T-cell (primary cell): ENCODE measurements at regions not wholly inside any gene's neighbourhood (a gene's known extent, or its start where the extent isn't known, plus 50 kb on each side); places are given as distances from the start of the nearest gene placed in this dataset.

Experiments
- ATAC-seq, 4 experiments: fragments of 200-7000 bp in 3 of 4; fragments of 150-1000 bp in 1 of 4; cut with Tn5 transposase; replicated peaks in 1 of 4; 1 replicate in 3 of 4; 2 replicates in 1 of 4; pipeline ENCODE4 v1.10.0; 2021; ENCODE audit warnings: moderate library complexity in 3 of 4, mild to moderate bottlenecking in 2 of 4, moderate number of reproducible peaks in 1 of 4
- CTCF ChIA-PET, 2 donors: fragments of 300-600 bp; sonication (Branson Sonifier 250); formaldehyde crosslinking; loops; one replicate each; lab custom pipeline; 2022; ENCODE audit warnings: antibody characterized with exemption in 2 of 2; lab: Charles Lee
- POLR2A ChIA-PET, 2 donors: fragments of 300-600 bp; sonication (Branson Sonifier 250); formaldehyde crosslinking; loops; one replicate each; lab custom pipeline; 2022; ENCODE audit warnings: antibody characterized with exemption in 2 of 2; lab: Charles Lee
- DNase-seq, 35 experiments: peaks; one replicate each; pipeline versions ENCODE4 v3.0.0 to v3.0.0-alpha.2; 2013 to 2023
- H3K27ac ChIP-seq: one replicate; pipeline ENCODE4 v1.5.1; 2013; ENCODE audit warnings: low read length
- H3K27me3 ChIP-seq, 2 experiments: replicated peaks in 1 of 2; 1 replicate in 1 of 2; 2 replicates in 1 of 2; pipeline versions ENCODE4 v1.6.1 to v1.7.0; 2013; ENCODE audit warnings: low read length in 1 of 2, mixed read lengths in 1 of 2; ENCODE audit not compliant: control insufficient read depth in 2 of 2, insufficient read depth in 2 of 2; ENCODE audit errors: extremely low read depth in 1 of 2
- H3K36me3 ChIP-seq, 2 donors: 1 replicate in 1 of 2; 2 replicates in 1 of 2; pipeline versions ENCODE4 v1.6.1 to v1.7.0; 2013; ENCODE audit warnings: low read length in 1 of 2; ENCODE audit not compliant: control insufficient read depth in 2 of 2, insufficient read depth in 1 of 2; ENCODE audit errors: extremely low read depth in 1 of 2
- H3K4me1 ChIP-seq, 2 experiments: 1 replicate in 1 of 2; 2 replicates in 1 of 2; pipeline versions ENCODE4 v1.6.1 to v1.7.0; 2013; ENCODE audit warnings: low read length in 2 of 2, mixed read lengths in 1 of 2; ENCODE audit not compliant: insufficient read depth in 2 of 2, control insufficient read depth in 1 of 2; ENCODE audit errors: extremely low read depth in 1 of 2
- H3K4me3 ChIP-seq, 2 donors: 1 replicate in 1 of 2; 2 replicates in 1 of 2; pipeline versions ENCODE4 v1.5.1 to v1.7.0; 2013; ENCODE audit warnings: mild to moderate bottlenecking in 2 of 2, low read length in 1 of 2, moderate library complexity in 1 of 2; ENCODE audit not compliant: control insufficient read depth in 1 of 2; ENCODE audit errors: extremely low read depth in 1 of 2
- H3K9me3 ChIP-seq: 2 replicates; pipeline ENCODE4 v1.7.0; 2013
- H3K27ac Mint-ChIP-seq, 2 donors: one replicate each; pipeline ENCODE4 v1.8.0; 2020 to 2021; ENCODE audit warnings: mild to moderate bottlenecking in 2 of 2, mixed read lengths in 2 of 2
- H3K27me3 Mint-ChIP-seq, 2 donors: one replicate each; pipeline ENCODE4 v1.8.0; 2021 to 2022; ENCODE audit warnings: mixed read lengths in 2 of 2
- H3K36me3 Mint-ChIP-seq: one replicate; pipeline ENCODE4 v1.8.0; 2021; ENCODE audit warnings: mixed read lengths
- H3K4me1 Mint-ChIP-seq, 3 donors: one replicate each; pipeline ENCODE4 v1.8.0; 2020 to 2022; ENCODE audit warnings: mixed read lengths in 3 of 3, mild to moderate bottlenecking in 1 of 3
- H3K4me3 Mint-ChIP-seq, 3 donors: one replicate each; pipeline ENCODE4 v1.8.0; 2020 to 2022; ENCODE audit warnings: mild to moderate bottlenecking in 3 of 3, mixed read lengths in 3 of 3, moderate library complexity in 3 of 3
- H3K9me3 Mint-ChIP-seq, 3 donors: one replicate each; pipeline ENCODE4 v1.8.0; 2020 to 2022; ENCODE audit warnings: mixed read lengths in 3 of 3
- WGBS: methylation state at CpG from one replicate; pipeline ENCODE4 v1.1.5; 2013; ENCODE audit warnings: missing lambda C conversion rate; ENCODE audit not compliant: insufficient coverage; 5-methylcytosine and 5-hydroxymethylcytosine counted together

DNA sequence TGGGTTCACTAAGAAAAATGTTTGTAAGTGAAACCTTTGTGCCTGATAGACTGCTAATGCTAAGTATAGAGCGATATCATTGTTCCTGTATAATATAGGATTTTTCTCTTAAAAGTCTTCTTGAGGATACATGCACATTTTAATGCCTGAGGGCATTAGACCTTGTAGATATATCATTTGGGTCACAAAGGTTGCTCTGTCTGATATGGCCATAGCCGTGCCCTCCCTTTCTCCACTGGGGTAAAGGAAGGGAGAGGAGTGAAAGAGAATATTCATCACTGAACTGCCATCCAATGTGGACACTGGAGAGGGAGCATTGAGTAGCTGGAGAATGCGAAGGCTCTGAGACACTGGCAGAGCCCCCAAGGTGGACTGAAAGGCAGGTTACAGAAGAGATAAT lies 442.2 kb upstream of the SPTLC3 start:
- ATAC-seq = no peak
- H3K9me3 ChIP-seq = no peaks in the 10 kb centered on the region
- WGBS = 89% methylated on average over 2 of the region's 3 CpGs
- ChIA-PET POLR2A (no interaction called here), CTCF (no interaction called here)
- no peak for DNase-seq
- H3K36me3 Mint-ChIP-seq = no peaks in the 10 kb centered on the region
- H3K9me3 Mint-ChIP-seq = peaks cover 10 to 11% (median 11%) of the 10 kb centered on the region in 3 donors
- no peaks in the 10 kb centered on the region for H3K36me3 ChIP-seq
- H3K27ac ChIP-seq = no peak overlapping the region
- H3K4me1 Mint-ChIP-seq = no peaks in the 10 kb centered on the region
- H3K27me3 ChIP-seq = no peaks in the 10 kb centered on the region
- no peak overlapping the region for H3K4me3 Mint-ChIP-seq
- H3K27me3 Mint-ChIP-seq = no peaks in the 10 kb centered on the region
- H3K4me3 ChIP-seq = no peak overlapping the region
- no peak overlapping the region for H3K27ac Mint-ChIP-seq
- no peaks in the 10 kb centered on the region for H3K4me1 ChIP-seq

DNA sequence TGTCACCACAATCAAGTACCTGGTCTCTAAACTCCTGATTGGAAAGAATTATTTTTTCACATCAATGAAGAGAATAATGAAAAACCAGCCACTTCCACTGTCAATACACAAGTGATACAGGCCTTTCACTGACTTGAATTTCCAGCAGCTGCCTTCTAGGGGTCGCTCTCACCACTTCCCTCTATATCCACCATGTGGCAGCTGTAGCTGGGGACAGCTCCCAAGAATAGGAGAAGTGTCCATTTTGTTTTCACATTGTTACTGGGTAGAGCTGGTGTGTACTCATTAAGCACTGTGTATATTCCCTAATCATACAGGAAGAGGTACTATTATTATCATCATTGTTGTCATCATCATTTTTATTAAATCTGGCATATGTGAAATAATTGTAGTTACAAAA lies 438.4 kb upstream of the SPTLC3 start:
- H3K27ac Mint-ChIP-seq = no peak overlapping the region
- POLR2A ChIA-PET = no interaction called here
- no peaks in the 10 kb centered on the region for H3K36me3 Mint-ChIP-seq
- Histone ChIP-seq H3K9me3 (no peaks in the 10 kb centered on the region), H3K27me3 (no peaks in the 10 kb centered on the region), H3K4me1 (no peaks in the 10 kb centered on the region), H3K36me3 (no peaks in the 10 kb centered on the region), H3K27ac (no peak overlapping the region), H3K4me3 (no peak overlapping the region)
- WGBS = no CpG with 5 or more reads among the region's 1 CpG
- DNase-seq (no peak), ATAC-seq (no peak)
- peaks cover 3 to 12% (median 8%) of the 10 kb centered on the region in 3 donors for H3K9me3 Mint-ChIP-seq
- CTCF ChIA-PET = no interaction called here
- H3K4me1 Mint-ChIP-seq = no peaks in the 10 kb centered on the region
- no peaks in the 10 kb centered on the region for H3K27me3 Mint-ChIP-seq
- no peak overlapping the region for H3K4me3 Mint-ChIP-seq

DNA sequence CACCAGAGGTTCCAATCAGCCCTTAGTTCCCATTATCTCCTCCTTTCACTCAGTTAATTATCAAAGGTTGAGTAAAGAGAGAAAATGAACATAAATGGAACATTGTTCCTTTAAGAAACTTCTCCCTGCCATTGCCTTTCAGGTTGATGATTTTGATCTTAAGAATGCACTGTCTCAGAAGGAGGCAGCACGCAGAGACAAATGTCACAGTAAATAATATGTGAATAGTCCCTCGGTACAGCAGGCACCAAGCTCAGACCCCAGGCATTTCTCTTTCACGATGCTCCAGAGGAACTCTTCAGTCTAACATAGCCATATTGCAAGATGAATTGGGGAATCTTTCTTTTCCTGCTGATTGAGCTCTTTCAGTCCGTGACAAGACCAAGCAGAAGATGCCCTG lies 435.3 kb upstream of the SPTLC3 start:
- Mint-ChIP-seq H3K4me1 (no peaks in the 10 kb centered on the region), H3K9me3 (peaks cover 3 to 9% (median 4%) of the 10 kb centered on the region in 3 donors), H3K36me3 (no peaks in the 10 kb centered on the region), H3K27me3 (no peaks in the 10 kb centered on the region), H3K27ac (no peak overlapping the region), H3K4me3 (no peak overlapping the region)
- H3K4me3 ChIP-seq = no peak overlapping the region
- H3K9me3 ChIP-seq = no peaks in the 10 kb centered on the region
- no peak overlapping the region for H3K27ac ChIP-seq
- DNase-seq = no peak
- WGBS = no CpG with 5 or more reads among the region's 4 CpGs
- no peaks in the 10 kb centered on the region for H3K27me3 ChIP-seq
- no peaks in the 10 kb centered on the region for H3K36me3 ChIP-seq
- H3K4me1 ChIP-seq = no peaks in the 10 kb centered on the region
- no peak for ATAC-seq
- ChIA-PET POLR2A (no interaction called here), CTCF (no interaction called here)

DNA sequence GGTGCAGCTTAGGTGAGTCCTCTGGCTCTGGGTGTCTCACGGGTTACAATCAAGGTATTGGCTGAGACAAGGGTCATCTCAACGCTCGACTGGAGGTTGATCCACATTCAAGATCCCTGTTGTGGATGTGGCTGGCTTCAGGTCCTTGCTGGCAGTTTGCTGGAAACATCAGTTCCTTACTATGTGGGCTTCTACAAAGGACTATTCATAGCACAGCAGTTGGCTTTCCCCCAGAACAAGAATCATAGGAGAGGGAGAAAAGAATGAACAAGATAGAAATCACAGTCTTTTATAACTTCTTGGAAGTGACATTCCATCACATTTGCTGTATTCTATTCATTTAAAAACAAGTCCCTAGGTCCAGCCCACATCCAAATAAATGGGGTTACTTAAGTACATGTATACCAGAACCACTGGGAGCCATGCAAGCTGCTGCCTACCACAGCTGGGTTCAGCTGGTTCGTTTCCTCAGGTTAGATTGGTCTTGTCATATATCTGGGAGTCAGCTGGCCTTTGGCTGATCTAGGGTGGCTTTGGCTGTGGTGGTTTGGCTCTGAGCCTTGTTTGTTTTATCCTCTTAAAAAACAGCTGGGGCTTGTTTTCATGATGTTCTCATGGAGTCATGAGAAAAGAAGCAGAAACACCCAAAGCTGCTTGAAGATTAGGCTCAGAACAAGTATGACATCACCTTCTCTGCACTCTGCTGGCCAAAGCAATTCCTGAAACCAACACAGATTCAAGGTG lies 433.2 kb upstream of the SPTLC3 start:
- H3K36me3 Mint-ChIP-seq = no peaks in the 10 kb centered on the region

DNA sequence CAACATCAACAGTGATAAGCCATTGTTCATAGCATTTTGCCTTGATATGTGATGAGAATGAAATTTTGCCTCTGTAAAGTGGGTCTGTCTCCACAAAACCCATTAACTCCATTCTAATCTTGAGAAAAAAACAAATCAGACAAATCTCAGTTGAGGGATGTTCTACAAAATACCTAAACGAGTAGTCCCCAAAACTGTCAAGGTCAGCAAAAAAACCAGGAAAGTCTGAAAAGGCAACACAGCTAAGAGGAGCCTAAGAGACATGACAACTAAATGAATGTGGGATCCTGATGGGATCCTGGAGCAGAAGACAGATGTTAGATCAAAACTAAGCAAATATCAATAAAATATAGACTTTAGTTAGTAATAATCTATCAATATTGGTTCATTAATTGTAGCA lies 431.6 kb upstream of the SPTLC3 start:
- H3K27ac Mint-ChIP-seq = no peak overlapping the region
- H3K4me3 Mint-ChIP-seq = no peak overlapping the region
- no peaks in the 10 kb centered on the region for H3K36me3 Mint-ChIP-seq
- 60% methylated on average over 1 of the region's 1 CpG for WGBS
- ChIA-PET CTCF (no interaction called here), POLR2A (no interaction called here)
- Histone ChIP-seq H3K9me3 (no peaks in the 10 kb centered on the region), H3K4me3 (no peak overlapping the region), H3K27me3 (no peaks in the 10 kb centered on the region), H3K27ac (no peak overlapping the region), H3K36me3 (no peaks in the 10 kb centered on the region), H3K4me1 (no peaks in the 10 kb centered on the region)
- peaks cover 6 to 12% (median 6%) of the 10 kb centered on the region in 3 donors for H3K9me3 Mint-ChIP-seq
- H3K27me3 Mint-ChIP-seq = no peaks in the 10 kb centered on the region
- ATAC-seq (no peak), DNase-seq (no peak)
- H3K4me1 Mint-ChIP-seq = no peaks in the 10 kb centered on the region

More for the DNA sequence above, 433.2 kb upstream of the SPTLC3 start:
- H3K27me3 ChIP-seq = no peaks in the 10 kb centered on the region
- WGBS = 50% methylated on average over 2 of the region's 4 CpGs
- no peaks in the 10 kb centered on the region for H3K27me3 Mint-ChIP-seq
- no peaks in the 10 kb centered on the region for H3K4me1 ChIP-seq
- peaks cover under 1 to 9% (median 3%) of the 10 kb centered on the region in 3 donors for H3K9me3 Mint-ChIP-seq
- H3K9me3 ChIP-seq = no peaks in the 10 kb centered on the region
- no peak overlapping the region for H3K4me3 ChIP-seq
- H3K27ac ChIP-seq = no peak overlapping the region
- DNase-seq (no peak), ATAC-seq (no peak)
- H3K4me3 Mint-ChIP-seq = no peak overlapping the region
- ChIA-PET CTCF (no interaction called here), POLR2A (no interaction called here)
- no peak overlapping the region for H3K27ac Mint-ChIP-seq
- no peaks in the 10 kb centered on the region for H3K36me3 ChIP-seq
- H3K4me1 Mint-ChIP-seq = no peaks in the 10 kb centered on the region

DNA sequence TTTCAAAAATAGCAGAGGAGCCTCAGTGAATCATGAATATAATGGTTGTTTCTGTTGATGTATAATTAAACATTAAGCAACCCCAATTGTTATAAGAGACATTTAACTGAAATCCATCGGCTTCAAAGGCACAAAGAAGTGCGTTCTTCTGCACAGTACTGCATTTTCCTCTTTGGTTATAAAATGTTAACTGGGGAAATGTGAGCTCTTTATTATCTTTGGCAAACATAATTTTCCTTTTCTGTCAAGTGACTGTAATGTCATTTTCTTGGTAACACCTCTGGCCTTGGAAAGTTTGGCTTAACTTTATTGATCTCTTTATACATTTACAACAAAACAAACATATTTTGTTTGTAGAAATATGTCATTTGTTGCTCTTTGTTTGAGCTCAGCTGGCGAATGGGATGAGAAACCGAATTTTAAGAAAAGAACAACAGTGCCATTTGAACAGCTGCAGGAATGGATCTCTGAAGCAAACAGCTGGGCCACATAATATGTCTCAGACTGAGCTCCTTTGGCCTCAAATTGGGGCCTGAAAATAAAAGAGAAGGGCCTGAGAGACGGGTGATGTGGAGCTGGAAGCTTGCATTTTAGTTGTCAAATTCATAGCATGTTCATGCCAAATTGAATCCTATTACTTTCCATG lies 427.0 kb upstream of the SPTLC3 start:
- 94% methylated on average over 3 of the region's 5 CpGs for WGBS
- H3K4me1 ChIP-seq = no peaks in the 10 kb centered on the region
- no peak for ATAC-seq
- ChIA-PET POLR2A (no interaction called here), CTCF (no interaction called here)
- Mint-ChIP-seq H3K36me3 (no peaks in the 10 kb centered on the region), H3K9me3 (peaks cover 6 to 10% (median 8%) of the 10 kb centered on the region in 3 donors), H3K4me1 (no peaks in the 10 kb centered on the region), H3K27ac (no peak overlapping the region), H3K27me3 (no peaks in the 10 kb centered on the region), H3K4me3 (no peak overlapping the region)
- no peaks in the 10 kb centered on the region for H3K36me3 ChIP-seq
- no peak overlapping the region for H3K4me3 ChIP-seq
- H3K27ac ChIP-seq = no peak overlapping the region
- H3K27me3 ChIP-seq = no peaks in the 10 kb centered on the region
- no peaks in the 10 kb centered on the region for H3K9me3 ChIP-seq
- DNase-seq = no peak
